RCC 7860 (cell line): ENCODE measurements at regions not wholly inside any gene's neighbourhood (a gene's known extent, or its start where the extent isn't known, plus 50 kb on each side); places are given as distances from the start of the nearest gene placed in this dataset.
"Not testable (repeated sequence)": the region's sequence is repeated elsewhere in the genome, so short reads cannot be mapped to it uniquely, and the experiment has no call there.

Experiments
- DNase-seq: peaks from one replicate; pipeline ENCODE4 v3.0.0-alpha.2; 2015; ENCODE audit warnings: low spot score
- FAIRE-seq: peaks from 2 replicates; lab custom pipeline; 2012; peaks lifted over from hg19 to GRCh38; lab: Jason Lieb, UNC

DNA sequence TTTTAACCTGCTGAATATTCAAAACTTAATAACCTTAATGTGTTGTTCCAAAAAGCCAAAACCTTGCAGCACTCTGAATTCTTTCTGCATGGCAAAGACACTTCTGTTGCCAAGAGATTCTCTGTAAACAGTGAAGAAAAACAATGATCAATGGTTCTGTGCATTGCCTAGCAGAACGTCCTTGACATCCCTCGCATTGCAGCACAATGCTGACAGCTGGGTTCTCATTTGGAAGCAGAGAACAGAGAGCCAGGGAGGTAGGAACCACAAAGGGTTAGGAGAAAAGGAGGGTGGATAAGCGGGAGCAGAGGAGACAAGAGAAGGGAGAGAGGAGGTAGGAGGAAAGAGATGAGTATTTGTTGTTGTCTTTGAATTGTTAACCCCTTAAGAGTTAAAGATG is 501.1 kb downstream of the NAV3 start:
- FAIRE-seq (no peak), DNase-seq (no peak)

- DNase-seq (no peak), FAIRE-seq (no peak)
Observed at GRCh38 chr12:78338054-78338785, 507.5 kb downstream of the NAV3 start.

DNA sequence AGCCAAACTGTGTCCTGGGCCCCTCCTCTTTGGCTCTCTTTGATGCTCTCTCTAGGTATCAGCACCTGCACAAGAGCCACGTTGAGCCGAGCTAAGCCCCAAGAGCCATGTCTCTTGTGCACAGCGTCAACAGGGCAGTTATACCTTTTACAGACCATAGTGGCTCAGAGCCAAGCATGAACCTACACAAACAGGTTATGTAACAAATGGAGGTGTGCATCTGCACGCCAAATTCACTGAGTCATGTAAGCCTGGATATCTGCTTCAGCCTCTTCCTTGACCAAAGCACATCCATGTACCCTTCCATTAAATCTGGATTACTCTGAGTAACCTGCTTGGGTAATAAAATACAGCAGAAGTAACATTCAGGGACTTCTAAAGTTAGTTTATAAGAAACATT is 509.7 kb downstream of the NAV3 start:
- FAIRE-seq, result no peak
- no peak for DNase-seq

GRCh38 chr12:78343657-78344056 is 513.0 kb downstream of the NAV3 start:
- FAIRE-seq (no peak), DNase-seq (no peak)

GRCh38 chr12:78359520-78359919 is 505.1 kb upstream of the SYT1 start:
- FAIRE-seq, result no peak

GRCh38 chr12:78361683-78362082 is 502.9 kb upstream of the SYT1 start:
- DNase-seq, result no peak
- FAIRE-seq, result no peak

More at GRCh38 chr12:78359520-78359919, 505.1 kb upstream of the SYT1 start:
- DNase-seq, result no peak

DNA sequence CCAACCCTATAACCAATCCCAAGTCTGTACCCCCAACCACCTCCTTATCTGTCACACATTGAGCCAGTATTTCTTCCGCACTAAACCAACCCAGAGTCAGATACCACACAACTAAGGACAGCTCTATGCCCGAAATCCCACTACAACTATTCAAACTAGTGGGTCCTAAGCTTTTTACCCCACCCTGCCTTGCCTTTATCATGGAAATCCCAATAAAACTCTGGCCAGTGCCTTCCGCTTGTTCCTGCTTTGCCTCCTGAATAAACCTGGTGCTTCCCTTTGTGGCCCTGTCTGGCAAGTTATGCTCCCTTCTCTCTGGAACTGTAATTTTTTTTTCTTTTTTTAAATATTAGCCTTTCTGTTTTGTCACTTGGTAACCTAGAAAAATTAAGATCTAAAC is 493.3 kb upstream of the SYT1 start:
- FAIRE-seq, result no peak
- no peak for DNase-seq

GRCh38 chr12:78375461-78375860 is 489.1 kb upstream of the SYT1 start:
- DNase-seq, result no peak
- FAIRE-seq, result no peak

GRCh38 chr12:78376257-78376656 is 488.3 kb upstream of the SYT1 start:
- no peak for DNase-seq
- FAIRE-seq, result no peak

DNA sequence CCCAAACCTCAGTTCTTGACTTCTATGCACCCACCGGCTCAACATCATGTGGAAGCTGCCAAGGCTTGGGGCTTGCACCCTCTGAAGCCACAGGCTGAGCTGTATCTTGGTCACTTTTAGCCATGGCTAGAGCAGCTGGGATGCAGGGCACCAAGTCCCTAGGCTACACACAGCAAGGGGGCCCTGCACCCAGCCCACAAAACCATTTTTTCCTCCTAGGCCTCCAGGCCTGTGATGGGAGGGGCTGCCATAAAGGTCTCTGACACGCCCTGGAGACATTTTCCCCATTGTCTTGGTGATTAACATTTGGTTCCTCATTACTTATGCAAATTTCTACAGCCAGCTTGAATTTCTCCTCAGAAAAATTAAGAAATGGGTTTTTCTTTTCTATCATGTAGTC is 485.5 kb upstream of the SYT1 start:
- not testable (repeated sequence) for DNase-seq, FAIRE-seq

DNA sequence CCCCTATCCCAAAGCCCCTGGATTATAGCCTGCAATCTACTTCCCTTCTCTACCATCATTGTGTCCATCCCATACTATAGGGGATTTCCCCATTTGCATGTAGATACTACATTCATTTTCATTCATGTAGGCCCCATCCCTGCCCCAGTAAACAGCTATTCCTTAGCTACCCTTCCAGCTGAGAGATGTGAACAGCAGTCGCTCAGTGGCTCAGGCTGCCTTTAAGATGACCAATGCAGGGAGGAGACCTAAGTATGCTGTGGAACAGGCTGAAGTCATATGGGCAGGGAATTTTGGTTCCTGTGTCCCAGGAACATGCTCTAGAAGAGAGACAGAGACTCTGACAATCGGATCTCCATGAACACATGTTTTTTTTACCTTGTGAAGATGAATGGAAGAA is 481.2 kb upstream of the SYT1 start:
- FAIRE-seq, result no peak
- DNase-seq, result no peak

DNA sequence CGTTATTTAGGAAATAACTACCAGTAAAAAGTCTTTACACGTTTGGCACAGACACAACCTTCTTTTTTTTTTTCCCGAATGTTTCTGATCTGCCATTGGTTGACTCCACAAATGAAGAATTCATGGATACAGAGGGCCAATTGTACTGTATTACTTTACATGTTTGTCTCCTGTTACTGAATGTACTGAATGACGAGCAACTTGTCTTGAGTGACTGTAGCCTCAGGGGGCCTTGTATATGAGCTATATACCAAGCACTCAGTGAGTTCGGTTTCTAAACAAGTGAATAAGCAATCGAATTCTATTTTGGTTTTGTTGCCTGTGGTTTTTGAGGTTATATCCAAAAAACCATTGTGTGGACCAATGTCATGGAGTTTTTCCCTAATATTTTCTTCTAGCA is 480.0 kb upstream of the SYT1 start:
- DNase-seq (no peak), FAIRE-seq (no peak)

DNA sequence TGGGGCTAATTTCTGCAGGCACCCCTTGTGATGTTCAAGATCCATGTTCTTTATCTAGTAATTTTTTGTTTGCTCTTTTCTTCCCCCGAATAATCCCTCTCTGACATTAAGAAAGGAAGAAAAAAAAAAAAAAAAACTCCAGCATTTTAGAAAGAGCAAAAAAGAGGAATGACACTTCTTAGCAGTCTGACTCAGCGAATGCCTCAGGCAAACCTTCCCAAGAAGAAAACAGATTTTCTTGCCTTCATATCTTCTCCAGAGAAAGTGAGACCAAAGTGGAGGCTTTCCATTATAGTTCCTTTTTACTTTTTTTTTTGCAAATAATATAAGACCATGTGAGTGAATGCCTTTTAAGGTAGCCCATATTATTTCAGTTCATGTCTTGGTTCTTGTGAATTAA is 479.0 kb upstream of the SYT1 start:
- no peak for DNase-seq
- no peak for FAIRE-seq

- no peak for FAIRE-seq
- no peak for DNase-seq
Observed at GRCh38 chr12:78386871-78387270, 477.7 kb upstream of the SYT1 start.

- no peak for FAIRE-seq
- no peak for DNase-seq
Observed at GRCh38 chr12:78387721-78388120, 476.9 kb upstream of the SYT1 start.

GRCh38 chr12:78388461-78388860 is 476.1 kb upstream of the SYT1 start:
- DNase-seq, result no peak
- no peak for FAIRE-seq

DNA sequence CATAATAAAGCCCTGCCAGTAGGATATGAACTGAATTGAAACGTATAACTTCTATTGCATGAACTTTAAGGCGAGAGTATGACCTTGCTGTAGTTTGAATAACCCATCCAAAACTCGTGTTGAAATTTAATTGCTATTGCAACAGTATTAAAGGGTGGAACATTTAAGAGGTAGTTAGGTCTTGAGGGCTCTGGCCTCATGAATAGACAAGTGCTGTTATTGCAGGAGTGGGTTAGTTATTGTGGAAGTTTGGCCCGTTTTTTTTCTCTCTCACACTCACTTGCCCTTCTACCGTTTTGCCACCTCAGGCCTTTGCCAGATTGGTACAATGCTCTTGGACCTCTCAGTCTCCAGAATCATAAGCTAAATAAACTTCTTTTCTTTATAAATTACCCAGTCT is 473.7 kb upstream of the SYT1 start:
- FAIRE-seq, result no peak
- DNase-seq, result no peak

DNA sequence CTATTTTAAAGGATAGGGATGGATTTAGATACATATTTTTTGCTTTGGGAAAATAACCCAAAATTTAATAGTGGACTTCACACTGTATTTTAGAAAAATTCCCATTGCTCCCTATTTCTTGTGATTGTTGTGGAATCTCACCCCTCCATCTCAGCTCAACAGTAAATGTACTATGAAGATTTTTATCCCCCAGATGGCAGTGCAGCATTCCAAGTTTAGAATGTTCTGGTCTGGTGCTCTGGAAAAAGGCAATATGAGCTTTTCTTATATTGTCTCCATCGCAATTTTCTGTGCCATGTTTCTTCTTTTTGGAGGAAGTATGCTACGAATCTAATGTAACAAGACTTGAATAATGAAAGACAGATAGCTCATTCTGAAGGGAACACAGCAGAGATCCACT is 471.7 kb upstream of the SYT1 start:
- FAIRE-seq, result peak; percentile 33
- peak; percentile 33 for DNase-seq

- DNase-seq (no peak), FAIRE-seq (no peak)
Observed at GRCh38 chr12:78395961-78396360, 468.6 kb upstream of the SYT1 start.

DNA sequence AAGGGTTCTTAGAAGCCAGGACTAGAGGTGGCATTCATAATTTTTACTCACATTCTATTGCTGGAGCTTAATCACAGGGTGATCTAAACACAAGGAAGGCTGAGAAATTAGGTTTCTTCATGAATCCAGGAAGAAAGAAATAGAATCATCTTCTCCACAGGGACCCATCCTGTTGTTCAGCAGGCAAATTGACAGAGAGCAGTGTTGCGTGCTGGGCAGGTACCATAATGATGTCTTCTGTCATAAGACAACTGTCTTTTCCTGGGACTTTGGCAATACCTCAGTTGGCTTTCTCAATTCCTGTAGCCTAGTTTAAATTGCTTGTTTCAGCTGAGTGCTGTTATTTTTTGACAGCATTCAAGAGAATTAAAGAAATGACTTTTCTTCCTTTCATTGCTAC is 468.0 kb upstream of the SYT1 start:
- no peak for FAIRE-seq

GRCh38 chr12:78398750-78399149 is 465.8 kb upstream of the SYT1 start:
- DNase-seq (peak; percentile 78), FAIRE-seq (peak; percentile 94)

More for the DNA sequence above, 468.0 kb upstream of the SYT1 start:
- DNase-seq, result no peak

DNA sequence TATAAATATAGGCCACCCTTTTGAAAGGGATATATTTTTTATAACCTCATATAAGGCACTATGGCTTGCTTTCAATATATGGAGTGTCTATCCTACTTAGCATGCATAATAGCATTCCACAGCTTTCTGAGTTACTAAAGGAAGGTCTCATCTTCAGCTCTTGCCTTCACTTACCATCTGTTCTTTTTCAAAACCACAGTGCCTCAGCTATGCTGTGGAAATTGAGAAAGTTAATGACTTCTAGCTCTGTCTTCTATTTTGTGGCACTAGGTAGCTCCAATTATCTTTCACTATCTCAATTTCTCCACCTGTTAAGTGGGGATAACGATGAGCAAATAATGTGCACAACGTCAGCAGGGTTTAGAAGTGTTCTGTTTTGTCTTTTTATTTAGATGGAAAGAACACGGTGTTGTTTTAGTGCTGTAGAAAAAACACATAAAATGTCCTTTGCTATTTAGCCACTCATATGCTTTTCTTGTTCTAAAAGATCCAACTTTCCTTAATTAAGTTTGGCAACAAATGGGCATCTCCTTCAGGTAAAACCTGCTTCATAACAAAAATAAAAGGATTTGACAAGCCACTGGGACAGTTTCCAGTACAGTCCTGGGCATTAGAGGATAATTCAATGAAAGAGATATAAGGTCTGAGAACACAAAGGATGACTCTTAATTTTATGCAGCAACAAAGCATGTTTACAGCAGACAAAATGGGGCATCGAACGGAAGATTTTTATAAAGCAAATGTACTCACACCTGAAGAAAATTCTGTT is 462.0 kb upstream of the SYT1 start:
- FAIRE-seq (peak; percentile 10), DNase-seq (no peak)
